ENCODE measurements at regions not wholly inside any gene's neighbourhood (a gene's known extent, or its start where the extent isn't known, plus 50 kb on each side); places are given as distances from the start of the nearest gene placed in this dataset.

- no peak for DNase-seq
Observed at GRCh38 chrX:117215683-117216082, 752.9 kb upstream of the CT83 start.

- no peak for DNase-seq
Observed at GRCh38 chrX:117196481-117196880, 733.7 kb upstream of the CT83 start.

- DNase-seq: no peak
Observed at GRCh38 chrX:117147249-117147648, 684.5 kb upstream of the CT83 start.

GRCh38 chrX:117138070-117138469 lies 675.3 kb upstream of the CT83 start:
- no peak for DNase-seq

- DNase-seq: no peak
Observed at GRCh38 chrX:117134983-117135382, 672.2 kb upstream of the CT83 start.

GRCh38 chrX:117120700-117121099 lies 657.9 kb upstream of the CT83 start:
- DNase-seq: no peak

GRCh38 chrX:117096528-117096927 lies 633.8 kb upstream of the CT83 start:
- no peak for DNase-seq

- DNase-seq: no peak
Observed at GRCh38 chrX:117095393-117095792, 632.6 kb upstream of the CT83 start.

- DNase-seq: no peak
Observed at GRCh38 chrX:117094149-117094548, 631.4 kb upstream of the CT83 start.

GRCh38 chrX:117093319-117093718 lies 630.5 kb upstream of the CT83 start:
- DNase-seq: no peak

GRCh38 chrX:117092641-117093040 lies 629.9 kb upstream of the CT83 start:
- DNase-seq: no peak

GRCh38 chrX:117063224-117063623 lies 600.4 kb upstream of the CT83 start:
- DNase-seq: no peak

GRCh38 chrX:117059848-117060247 lies 597.1 kb upstream of the CT83 start:
- no peak for DNase-seq

GRCh38 chrX:117053260-117053659 lies 590.5 kb upstream of the CT83 start:
- no peak for DNase-seq

GRCh38 chrX:117038918-117039440 lies 576.2 kb upstream of the CT83 start:
- no peak for DNase-seq

GRCh38 chrX:117010243-117010642 lies 547.5 kb upstream of the CT83 start:
- DNase-seq: no peak

- DNase-seq: no peak
Observed at GRCh38 chrX:117002981-117003380, 540.2 kb upstream of the CT83 start.

GRCh38 chrX:116975517-116975916 lies 512.7 kb upstream of the CT83 start:
- DNase-seq: no peak

- no peak for DNase-seq
Observed at GRCh38 chrX:116972362-116972761, 509.6 kb upstream of the CT83 start.

- DNase-seq: no peak
Observed at GRCh38 chrX:116961872-116962582, 499.3 kb upstream of the CT83 start.

GRCh38 chrX:116930311-116930710 lies 467.5 kb upstream of the CT83 start:
- no peak for DNase-seq

- DNase-seq: no peak
Observed at GRCh38 chrX:116897526-116897925, 434.8 kb upstream of the CT83 start.

- DNase-seq: no peak
Observed at GRCh38 chrX:116881961-116882360, 419.2 kb upstream of the CT83 start.

GRCh38 chrX:116873671-116874070 lies 410.9 kb upstream of the CT83 start:
- DNase-seq: no peak

GRCh38 chrX:116872931-116873330 lies 410.2 kb upstream of the CT83 start:
- no peak for DNase-seq

Data from femur (tissue), 1 donor.